Endothelial cell of umbilical vein (primary cell): ENCODE measurements at regions not wholly inside any gene's neighbourhood (a gene's known extent, or its start where the extent isn't known, plus 50 kb on each side); places are given as distances from the start of the nearest gene placed in this dataset.

Source experiments
- BruUV-seq: library from RNA; stranded (reverse); fragments of 400-500 nt; replicated peaks from 2 replicates; lab custom pipeline; 2021; lab: Mats Ljungman, UMichigan
- CTCF ChIA-PET: fragments of 300-600, 350-600 bp; sonication (Branson Sonifier 250); formaldehyde crosslinking; loops from one replicate; lab custom pipeline; 2021; ENCODE audit warnings: antibody characterized with exemption, inconsistent platforms; lab: Charles Lee
- POLR2A ChIA-PET: fragments of 300-600, 350-600 bp; sonication (Branson Sonifier 250); formaldehyde crosslinking; loops from one replicate; lab custom pipeline; 2021; ENCODE audit warnings: antibody characterized with exemption, inconsistent platforms; lab: Charles Lee
- DNase-seq: peaks from one replicate; pipeline ENCODE4 v3.0.0-alpha.2; 2011; ENCODE audit warnings: low read depth, low spot score
- FAIRE-seq: peaks from 2 replicates; lab custom pipeline; 2011; peaks lifted over from hg19 to GRCh38; lab: Jason Lieb, UNC
- H2AFZ ChIP-seq: 2 replicates; pipeline ENCODE4 v1.6.0; 2012; ENCODE audit warnings: low read depth, low read length, control low read depth, inconsistent platforms
- H3K27ac ChIP-seq: 2 replicates; pipeline ENCODE4 v1.5.1; 2011; ENCODE audit warnings: low read depth, mild to moderate bottlenecking, control low read depth, low read length, moderate library complexity; ENCODE audit not compliant: insufficient read depth
- H3K27me3 ChIP-seq, 2 experiments: 2 replicates each; pipeline versions ENCODE4 v1.6.0 to v1.6.1; 2011; ENCODE audit warnings: low read length in 2 of 2, mixed read lengths in 1 of 2; ENCODE audit not compliant: control insufficient read depth in 2 of 2, insufficient read depth in 2 of 2
- H3K36me3 ChIP-seq, 2 experiments: 2 replicates in 1 of 2; 3 replicates in 1 of 2; pipeline ENCODE4 v1.5.1; 2011; ENCODE audit warnings: low read length in 2 of 2, mild to moderate bottlenecking in 1 of 2, moderate library complexity in 1 of 2; ENCODE audit not compliant: control insufficient read depth in 2 of 2, insufficient read depth in 2 of 2; ENCODE audit errors: extremely low read depth in 1 of 2
- H3K4me1 ChIP-seq: 3 replicates; pipeline ENCODE4 v1.5.1; 2011; ENCODE audit warnings: mild to moderate bottlenecking, low read length; ENCODE audit not compliant: control insufficient read depth, insufficient read depth; ENCODE audit errors: extremely low read depth
- H3K4me2 ChIP-seq: 2 replicates; pipeline ENCODE4 v1.6.1; 2011; ENCODE audit warnings: low read length, control low read depth, mixed read lengths; ENCODE audit not compliant: insufficient read depth
- H3K4me3 ChIP-seq, 3 experiments: fragments of 200-600 bp in 1 of 3; sonication (generic), shearing (Covaris generic) in 1 of 3; replicated peaks in 1 of 3; 2 replicates each; pipeline ENCODE4 v1.5.1; 2011 to 2016; ENCODE audit warnings: control low read depth in 3 of 3, low read length in 3 of 3, mild to moderate bottlenecking in 2 of 3, inconsistent platforms in 1 of 3, low read depth in 1 of 3, moderate library complexity in 1 of 3; ENCODE audit not compliant: insufficient read depth in 1 of 3
- H3K79me2 ChIP-seq: 2 replicates; pipeline ENCODE4 v1.6.0; 2012; ENCODE audit warnings: low read length, inconsistent platforms; ENCODE audit not compliant: control insufficient read depth, insufficient read depth
- H3K9ac ChIP-seq: replicated peaks from 2 replicates; pipeline ENCODE3; 2011; ENCODE audit warnings: low read length, control low read depth; ENCODE audit not compliant: insufficient read depth; ENCODE audit errors: extremely low read depth
- H3K9me1 ChIP-seq: replicated peaks from 3 replicates; pipeline ENCODE4 v1.6.0; 2011; ENCODE audit warnings: mild to moderate bottlenecking, low read length; ENCODE audit not compliant: control insufficient read depth, insufficient read depth; ENCODE audit errors: extremely low read depth
- H3K9me3 ChIP-seq: replicated peaks from 2 replicates; pipeline ENCODE4 v1.5.1; 2012; ENCODE audit warnings: low read length, inconsistent platforms; ENCODE audit not compliant: control insufficient read depth, insufficient read depth
- H4K20me1 ChIP-seq: replicated peaks from 2 replicates; pipeline ENCODE3; 2011; ENCODE audit warnings: mild to moderate bottlenecking, low read length; ENCODE audit not compliant: control insufficient read depth, insufficient read depth; ENCODE audit errors: extremely low read depth
- EZH2 ChIP-seq: IDR thresholded peaks from 2 replicates; pipeline ENCODE4 v1.6.1; 2012; ENCODE audit warnings: borderline replicate concordance, low read depth, mild to moderate bottlenecking, moderate library complexity, low read length, inconsistent platforms; ENCODE audit not compliant: severe bottlenecking
- FOS ChIP-seq: IDR thresholded peaks from 2 replicates; pipeline ENCODE4 v1.6.1; 2011; ENCODE audit warnings: mild to moderate bottlenecking, low read length, moderate library complexity, borderline replicate concordance; ENCODE audit not compliant: insufficient read depth
- GATA2 ChIP-seq: IDR thresholded peaks from 2 replicates; pipeline ENCODE4 v1.7.0; 2011; ENCODE audit warnings: low read depth, mild to moderate bottlenecking, moderate library complexity, mixed read lengths, low read length; ENCODE audit not compliant: insufficient read length, insufficient read depth
- JUN ChIP-seq: IDR thresholded peaks from 2 replicates; pipeline ENCODE4 v1.6.1; 2011; ENCODE audit warnings: borderline replicate concordance, low read depth; ENCODE audit not compliant: insufficient read length, insufficient read depth
- MYC ChIP-seq: IDR thresholded peaks from one replicate; pipeline ENCODE4 v1.6.1; 2011; ENCODE audit warnings: mild to moderate bottlenecking, low read depth, low read length
- POLR2A ChIP-seq: IDR thresholded peaks from 2 replicates; pipeline ENCODE4 v1.6.1; 2012; ENCODE audit warnings: low read depth, mild to moderate bottlenecking, control low read depth, low read length
- POLR2AphosphoS5 ChIP-seq: IDR thresholded peaks from 2 replicates; pipeline ENCODE4 v1.6.1; 2012; ENCODE audit warnings: low read depth, mild to moderate bottlenecking, control low read depth, low read length, moderate library complexity; ENCODE audit not compliant: insufficient read depth
- dilution Hi-C: fragments of 300-500 bp; cut with MboI; formaldehyde crosslinking; loops from one replicate; pipeline ENCODE4 v1.15.0; 2019; ENCODE audit warnings: low sequenced_read_pairs; ENCODE audit not compliant: extremely low pct_ligation_motif_present
- intact Hi-C: fragments of 100-400 bp; cut with micrococcal nuclease; formaldehyde crosslinking; loops from one replicate; pipeline ENCODE4 v1.10.0; 2022
- TF ChIP-seq, protein P1 (sequence below): IDR thresholded peaks from 2 replicates; pipeline ENCODE4 v1.6.1; 2011; ENCODE audit not compliant: insufficient read depth, insufficient read length
- TF ChIP-seq, protein P2 (sequence below), 2 donors: IDR thresholded peaks; 1 replicate in 1 of 2; 2 replicates in 1 of 2; pipeline ENCODE4 v1.5.1; 2011; ENCODE audit warnings: low read length in 2 of 2, mild to moderate bottlenecking in 2 of 2, moderate library complexity in 2 of 2, control low read depth in 1 of 2, inconsistent platforms in 1 of 2, low read depth in 1 of 2; ENCODE audit not compliant: insufficient read depth in 1 of 2; ENCODE audit errors: extremely low read depth in 1 of 2

DNA sequence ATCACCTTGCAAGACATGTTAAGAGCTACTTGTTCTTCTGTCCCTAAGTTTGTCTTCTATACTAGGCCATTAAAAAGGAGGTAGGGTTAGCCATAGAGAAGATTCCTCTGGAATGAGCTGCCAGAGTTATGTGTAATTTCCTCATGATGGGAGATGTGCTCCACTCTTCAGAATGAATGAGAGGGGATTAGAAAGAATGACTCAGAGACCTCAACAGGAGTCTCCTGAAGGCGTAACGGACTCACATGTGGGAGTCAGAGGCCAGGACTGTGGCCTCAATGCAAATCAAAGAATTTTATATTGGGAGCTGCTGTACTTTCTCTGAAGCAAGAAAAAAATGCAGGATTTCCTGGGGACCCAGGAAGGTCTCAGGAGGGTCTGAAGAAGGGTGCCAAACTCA is 87.8 kb upstream of the ATXN7L3B start:
- H4K20me1 ChIP-seq = no peaks in the 10 kb centered on the region
- ChIA-PET CTCF (no interaction called here), POLR2A (no interaction called here)
- intact Hi-C loops (no loop called here), dilution Hi-C loops (no loop called here)
- FAIRE-seq (no peak), DNase-seq (no peak)
- H3K27ac ChIP-seq = no peak overlapping the region
- no peak overlapping the region for H3K4me3 ChIP-seq
- TF ChIP-seq MYC (no peak), JUN (no peak), POLR2AphosphoS5 (no peak), FOS (no peak), POLR2A (no peak), EZH2 (no peak), GATA2 (no peak)
- TF ChIP-seq, protein P1, sequence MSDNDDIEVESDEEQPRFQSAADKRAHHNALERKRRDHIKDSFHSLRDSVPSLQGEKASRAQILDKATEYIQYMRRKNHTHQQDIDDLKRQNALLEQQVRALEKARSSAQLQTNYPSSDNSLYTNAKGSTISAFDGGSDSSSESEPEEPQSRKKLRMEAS = no peak
- TF ChIP-seq, protein P2, sequence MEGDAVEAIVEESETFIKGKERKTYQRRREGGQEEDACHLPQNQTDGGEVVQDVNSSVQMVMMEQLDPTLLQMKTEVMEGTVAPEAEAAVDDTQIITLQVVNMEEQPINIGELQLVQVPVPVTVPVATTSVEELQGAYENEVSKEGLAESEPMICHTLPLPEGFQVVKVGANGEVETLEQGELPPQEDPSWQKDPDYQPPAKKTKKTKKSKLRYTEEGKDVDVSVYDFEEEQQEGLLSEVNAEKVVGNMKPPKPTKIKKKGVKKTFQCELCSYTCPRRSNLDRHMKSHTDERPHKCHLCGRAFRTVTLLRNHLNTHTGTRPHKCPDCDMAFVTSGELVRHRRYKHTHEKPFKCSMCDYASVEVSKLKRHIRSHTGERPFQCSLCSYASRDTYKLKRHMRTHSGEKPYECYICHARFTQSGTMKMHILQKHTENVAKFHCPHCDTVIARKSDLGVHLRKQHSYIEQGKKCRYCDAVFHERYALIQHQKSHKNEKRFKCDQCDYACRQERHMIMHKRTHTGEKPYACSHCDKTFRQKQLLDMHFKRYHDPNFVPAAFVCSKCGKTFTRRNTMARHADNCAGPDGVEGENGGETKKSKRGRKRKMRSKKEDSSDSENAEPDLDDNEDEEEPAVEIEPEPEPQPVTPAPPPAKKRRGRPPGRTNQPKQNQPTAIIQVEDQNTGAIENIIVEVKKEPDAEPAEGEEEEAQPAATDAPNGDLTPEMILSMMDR (IDR thresholded peaks at IDR 0.05; ENCODE audit: extremely low read depth in 1 of 2, insufficient read depth in 1 of 2, low read depth in 1 of 2, low read length in 2 of 2) = no peak
- no TSS peak for BruUV-seq
- H3K36me3 ChIP-seq = no peaks in the 10 kb centered on the region
- H2AFZ ChIP-seq = no peak overlapping the region
- H3K9me3 ChIP-seq = no peaks in the 10 kb centered on the region
- H3K9me1 ChIP-seq = no peaks in the 10 kb centered on the region
- H3K4me1 ChIP-seq = no peaks in the 10 kb centered on the region
- no peak overlapping the region for H3K4me2 ChIP-seq
- no peaks in the 10 kb centered on the region for H3K79me2 ChIP-seq
- H3K27me3 ChIP-seq = no peaks in the 10 kb centered on the region
- H3K9ac ChIP-seq = no peak overlapping the region
